ENCODE measurements at regions not wholly inside any gene's neighbourhood (a gene's known extent, or its start where the extent isn't known, plus 50 kb on each side); places are given as distances from the start of the nearest gene placed in this dataset.

DNA sequence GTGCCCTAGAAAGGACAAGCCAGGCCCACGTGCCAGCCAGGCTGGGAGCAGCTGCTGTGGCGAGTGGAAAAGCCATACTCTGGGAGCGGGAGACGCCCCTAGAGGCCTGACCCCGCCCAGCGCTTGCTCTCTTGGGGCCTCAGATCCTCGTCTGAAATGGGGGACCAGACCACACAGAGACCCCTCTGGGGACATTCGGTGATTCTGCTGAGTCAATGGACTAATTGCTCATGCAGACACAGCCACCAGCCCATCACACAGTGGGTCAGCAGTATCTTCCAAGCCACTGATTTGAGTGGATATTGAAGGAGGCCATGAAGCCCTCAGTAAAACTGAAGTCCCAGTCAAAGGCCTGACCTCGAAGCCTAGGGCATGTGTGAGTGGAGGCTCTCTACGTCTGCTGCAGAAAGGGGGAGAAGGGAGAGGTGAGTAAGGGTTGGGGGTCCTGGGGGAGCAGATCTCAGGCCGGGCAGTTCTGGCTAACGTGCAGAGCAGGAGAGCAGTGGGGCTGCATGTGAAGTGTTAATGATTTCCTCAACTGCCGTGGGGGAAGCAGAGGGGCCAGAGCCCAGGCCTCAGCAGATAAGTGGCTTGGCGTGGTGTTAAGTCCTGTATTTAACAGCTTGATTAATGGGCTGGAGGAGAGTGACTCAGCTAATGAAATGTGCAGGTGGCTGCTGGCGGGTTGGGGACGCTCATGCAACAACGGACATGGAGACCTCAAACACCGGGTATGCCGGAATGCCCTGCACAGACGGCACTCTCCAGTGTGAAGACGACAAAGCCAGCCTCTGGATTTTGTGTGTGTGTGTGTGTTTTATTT lies 104.4 kb upstream of the TWIST2 start:
- no peaks in the 10 kb centered on the region for H3K36me3 ChIP-seq (ENCODE audit: control insufficient read depth in 4 of 4, insufficient read depth in 4 of 4, low read length in 4 of 4)
- H3K27ac ChIP-seq (ENCODE audit: low read depth in 1 of 2, low read length in 1 of 2) = no peak overlapping the region
- H3K9me3 ChIP-seq (ENCODE audit: control insufficient read depth in 4 of 4, insufficient read depth in 3 of 4, low read length in 3 of 4) = peaks cover 0 to 3% (median 2%) of the 10 kb centered on the region in 4 donors
- H3K4me3 ChIP-seq = no peak overlapping the region
- no peaks in the 10 kb centered on the region for H3K4me1 ChIP-seq (ENCODE audit: control insufficient read depth in 5 of 5, insufficient read depth in 5 of 5, low read length in 5 of 5)
- no peak for ATAC-seq (ENCODE audit: insufficient read depth, low FRiP score)
- no peak for DNase-seq
- 46 to 54% methylated on average over 21 of the region's 21 CpGs for WGBS, 2 donors
- no peak overlapping the region for H3K9ac ChIP-seq (ENCODE audit: insufficient read depth in 1 of 2, low read length in 2 of 2)
- TF ChIP-seq, protein P1, sequence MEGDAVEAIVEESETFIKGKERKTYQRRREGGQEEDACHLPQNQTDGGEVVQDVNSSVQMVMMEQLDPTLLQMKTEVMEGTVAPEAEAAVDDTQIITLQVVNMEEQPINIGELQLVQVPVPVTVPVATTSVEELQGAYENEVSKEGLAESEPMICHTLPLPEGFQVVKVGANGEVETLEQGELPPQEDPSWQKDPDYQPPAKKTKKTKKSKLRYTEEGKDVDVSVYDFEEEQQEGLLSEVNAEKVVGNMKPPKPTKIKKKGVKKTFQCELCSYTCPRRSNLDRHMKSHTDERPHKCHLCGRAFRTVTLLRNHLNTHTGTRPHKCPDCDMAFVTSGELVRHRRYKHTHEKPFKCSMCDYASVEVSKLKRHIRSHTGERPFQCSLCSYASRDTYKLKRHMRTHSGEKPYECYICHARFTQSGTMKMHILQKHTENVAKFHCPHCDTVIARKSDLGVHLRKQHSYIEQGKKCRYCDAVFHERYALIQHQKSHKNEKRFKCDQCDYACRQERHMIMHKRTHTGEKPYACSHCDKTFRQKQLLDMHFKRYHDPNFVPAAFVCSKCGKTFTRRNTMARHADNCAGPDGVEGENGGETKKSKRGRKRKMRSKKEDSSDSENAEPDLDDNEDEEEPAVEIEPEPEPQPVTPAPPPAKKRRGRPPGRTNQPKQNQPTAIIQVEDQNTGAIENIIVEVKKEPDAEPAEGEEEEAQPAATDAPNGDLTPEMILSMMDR (IDR thresholded peaks at IDR 0.05; ENCODE audit: control extremely low read depth, extremely low read depth) = no peak
- H3K27me3 ChIP-seq (ENCODE audit: control insufficient read depth in 3 of 3, insufficient read depth in 3 of 3, low read length in 2 of 3) = peaks cover 0 to 3% (median 0%) of the 10 kb centered on the region in 3 donors

DNA sequence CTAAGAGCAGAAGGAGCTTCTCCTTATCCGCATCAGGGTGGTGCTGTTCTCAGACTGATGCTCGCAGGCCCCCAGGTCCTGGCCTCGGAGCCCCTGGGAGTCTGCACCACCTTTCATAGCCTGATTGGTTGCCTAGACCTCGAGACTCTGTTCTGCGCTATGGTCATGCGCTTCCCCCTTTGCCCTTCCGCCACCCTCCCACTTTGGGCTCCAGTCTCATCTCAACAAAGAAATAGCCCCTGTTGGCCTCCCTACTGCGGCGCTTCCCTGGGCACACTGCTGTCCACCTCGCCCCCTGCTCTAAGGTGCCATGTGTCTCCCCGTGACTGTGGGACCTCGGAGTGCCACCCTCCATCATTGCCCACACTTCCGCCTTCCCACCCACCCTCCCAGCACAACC lies 102.9 kb upstream of the TWIST2 start:
- Histone ChIP-seq H3K27ac (ENCODE audit: low read depth in 1 of 2, low read length in 1 of 2) (no peak overlapping the region), H3K4me3 (no peak overlapping the region), H3K4me1 (ENCODE audit: control insufficient read depth in 5 of 5, insufficient read depth in 5 of 5, low read length in 5 of 5) (no peaks in the 10 kb centered on the region), H3K27me3 (ENCODE audit: control insufficient read depth in 3 of 3, insufficient read depth in 3 of 3, low read length in 2 of 3) (peaks cover 0 to 3% (median 0%) of the 10 kb centered on the region in 3 donors), H3K9me3 (ENCODE audit: control insufficient read depth in 4 of 4, insufficient read depth in 3 of 4, low read length in 3 of 4) (peaks cover 0 to 6% (median 4%) of the 10 kb centered on the region in 4 donors), H3K36me3 (ENCODE audit: control insufficient read depth in 4 of 4, insufficient read depth in 4 of 4, low read length in 4 of 4) (no peaks in the 10 kb centered on the region), H3K9ac (ENCODE audit: insufficient read depth in 1 of 2, low read length in 2 of 2) (no peak overlapping the region)
- ATAC-seq (ENCODE audit: insufficient read depth, low FRiP score) = no peak
- no peak for DNase-seq
- TF ChIP-seq, protein P1 (IDR thresholded peaks at IDR 0.05; ENCODE audit: control extremely low read depth, extremely low read depth) = no peak
- 88 to 90% methylated on average over 13 of the region's 13 CpGs for WGBS, 2 donors

- TF ChIP-seq, protein P1 (IDR thresholded peaks at IDR 0.05; ENCODE audit: control extremely low read depth, extremely low read depth) = no peak
- Histone ChIP-seq H3K27ac (ENCODE audit: low read depth in 1 of 2, low read length in 1 of 2) (no peak overlapping the region), H3K9me3 (ENCODE audit: control insufficient read depth in 4 of 4, insufficient read depth in 3 of 4, low read length in 3 of 4) (peaks cover 0 to 8% (median 5%) of the 10 kb centered on the region in 4 donors), H3K4me1 (ENCODE audit: control insufficient read depth in 5 of 5, insufficient read depth in 5 of 5, low read length in 5 of 5) (no peaks in the 10 kb centered on the region), H3K9ac (ENCODE audit: insufficient read depth in 1 of 2, low read length in 2 of 2) (no peak overlapping the region), H3K36me3 (ENCODE audit: control insufficient read depth in 4 of 4, insufficient read depth in 4 of 4, low read length in 4 of 4) (no peaks in the 10 kb centered on the region), H3K4me3 (no peak overlapping the region), H3K27me3 (ENCODE audit: control insufficient read depth in 3 of 3, insufficient read depth in 3 of 3, low read length in 2 of 3) (peaks cover 0 to 3% (median 0%) of the 10 kb centered on the region in 3 donors)
- WGBS, 2 donors = 82 to 91% methylated on average over 5 of the region's 5 CpGs
- no peak for DNase-seq
- ATAC-seq (ENCODE audit: insufficient read depth, low FRiP score) = no peak
Observed at GRCh38 chr2:238745997-238746396, 101.9 kb upstream of the TWIST2 start.
